HG03025 (cell line): ENCODE measurements at regions not wholly inside any gene's neighbourhood (a gene's known extent, or its start where the extent isn't known, plus 50 kb on each side); places are given as distances from the start of the nearest gene placed in this dataset.

Experiments used
- ATAC-seq: cut with Tn5 transposase; IDR thresholded peaks from one replicate; pipeline ENCODE4 v1.9.1; 2021; ENCODE audit warnings: mild to moderate bottlenecking, moderate library complexity; ENCODE audit not compliant: unreplicated experiment, low FRiP score

- ATAC-seq = no peak
These were observed 225.1 kb downstream of the IDS start for GRCh38 chrX:149280011-149280410.

- ATAC-seq = no peak
These were observed 229.3 kb downstream of the IDS start for GRCh38 chrX:149275836-149276235.

GRCh38 chrX:149274516-149275105 lies 230.5 kb downstream of the IDS start:
- ATAC-seq = no peak

- no peak for ATAC-seq
These were observed 232.2 kb downstream of the IDS start for GRCh38 chrX:149272690-149273463.

DNA sequence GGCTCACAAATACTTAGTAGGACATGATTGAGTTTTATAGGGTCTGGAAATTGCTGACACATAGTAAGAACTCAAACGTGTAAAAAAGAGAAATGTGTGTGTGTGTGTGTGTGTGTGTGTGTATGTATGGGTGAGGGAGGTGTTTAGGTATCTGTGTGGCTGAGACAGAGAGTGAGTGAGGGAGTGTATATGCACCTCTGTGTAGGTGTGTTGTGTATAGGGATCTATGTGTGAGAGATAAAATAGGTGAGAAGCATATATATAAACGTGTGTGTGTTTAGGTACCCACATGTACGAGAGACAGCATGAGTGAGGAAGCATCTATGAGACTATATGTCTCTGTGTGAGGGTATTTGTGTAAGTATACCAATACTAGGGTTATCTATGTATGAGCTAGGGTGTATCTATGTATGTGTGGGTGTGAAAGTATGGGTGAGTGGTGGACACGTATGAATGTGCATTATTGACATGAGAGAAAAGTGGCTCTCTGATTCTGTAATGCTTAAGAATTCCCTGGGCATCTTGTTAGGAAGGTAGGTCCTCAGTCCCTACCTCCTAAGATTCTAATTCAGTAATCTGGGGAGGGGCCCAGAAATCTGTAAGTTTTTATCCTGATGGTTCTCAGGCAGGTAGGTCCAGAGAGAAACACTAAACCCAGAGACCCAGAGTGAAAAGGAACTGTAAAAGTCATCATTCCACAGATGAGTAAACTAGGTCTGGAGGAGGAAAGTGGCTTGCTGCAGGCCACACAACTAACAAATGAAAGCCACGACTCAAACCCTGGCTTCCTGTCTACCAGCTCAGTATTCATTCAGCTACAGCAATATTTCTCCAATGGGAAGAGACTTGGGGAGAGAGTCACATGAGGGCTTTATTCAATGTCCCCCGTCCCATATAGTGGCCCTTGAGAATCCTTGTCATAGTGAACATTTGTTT lies 237.0 kb downstream of the IDS start:
- ATAC-seq = no peak

DNA sequence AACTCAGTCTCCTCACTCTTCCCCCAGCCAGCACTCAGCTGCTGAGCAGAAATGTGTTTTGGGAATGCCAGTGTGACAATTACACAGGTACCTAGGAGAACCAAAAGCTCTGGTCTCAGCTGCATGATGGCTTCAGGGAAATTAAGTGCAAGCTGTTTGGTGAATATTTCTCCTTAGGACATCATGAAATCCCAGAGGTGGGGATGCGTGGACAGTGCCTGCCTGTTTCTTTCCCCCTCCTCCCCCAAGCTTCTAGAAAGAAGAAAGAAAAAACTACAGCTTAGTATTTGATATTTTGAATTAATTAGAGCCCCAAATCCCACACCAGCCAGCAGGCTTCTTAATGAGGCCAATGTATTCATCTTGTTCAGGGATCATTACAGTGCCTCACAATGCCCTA lies 243.0 kb downstream of the IDS start:
- ATAC-seq = no peak

DNA sequence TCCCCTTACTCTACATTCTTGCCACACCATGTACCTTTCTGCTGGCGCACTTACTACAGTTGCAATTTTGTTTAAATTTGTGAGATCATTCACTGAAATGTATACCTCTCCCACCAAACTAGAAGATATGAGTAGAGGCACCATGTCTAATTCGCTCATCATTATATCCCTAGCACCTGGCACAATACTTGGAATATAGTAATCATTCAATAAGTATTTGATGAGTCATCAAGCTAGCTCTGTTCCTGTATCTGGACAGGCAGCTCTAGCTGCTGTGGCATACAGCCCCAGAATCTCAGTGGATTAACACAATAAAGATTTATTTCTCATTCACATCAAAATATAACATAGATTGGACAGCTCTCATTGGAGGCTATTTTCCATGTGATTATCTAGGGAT lies 245.9 kb downstream of the IDS start:
- ATAC-seq = no peak

DNA sequence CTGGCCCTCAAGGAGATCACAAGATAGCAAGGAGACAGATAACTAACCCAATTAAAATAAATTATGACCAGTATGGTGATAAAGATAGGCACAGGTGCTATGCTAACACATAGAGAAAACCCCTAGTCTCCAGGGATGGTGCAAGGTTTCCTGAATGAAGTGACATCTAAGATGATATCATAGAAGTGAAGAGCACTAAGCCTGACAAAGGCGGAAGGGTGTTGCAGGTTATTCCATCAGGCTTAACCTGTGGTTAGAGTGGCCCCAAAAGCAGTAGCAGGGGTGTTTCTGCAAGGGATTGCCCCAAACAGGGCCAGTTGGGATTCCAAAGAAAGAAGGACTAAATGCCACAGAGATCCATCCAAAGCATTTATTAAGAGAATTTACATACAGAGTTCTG lies 249.2 kb downstream of the IDS start:
- ATAC-seq = no peak

DNA sequence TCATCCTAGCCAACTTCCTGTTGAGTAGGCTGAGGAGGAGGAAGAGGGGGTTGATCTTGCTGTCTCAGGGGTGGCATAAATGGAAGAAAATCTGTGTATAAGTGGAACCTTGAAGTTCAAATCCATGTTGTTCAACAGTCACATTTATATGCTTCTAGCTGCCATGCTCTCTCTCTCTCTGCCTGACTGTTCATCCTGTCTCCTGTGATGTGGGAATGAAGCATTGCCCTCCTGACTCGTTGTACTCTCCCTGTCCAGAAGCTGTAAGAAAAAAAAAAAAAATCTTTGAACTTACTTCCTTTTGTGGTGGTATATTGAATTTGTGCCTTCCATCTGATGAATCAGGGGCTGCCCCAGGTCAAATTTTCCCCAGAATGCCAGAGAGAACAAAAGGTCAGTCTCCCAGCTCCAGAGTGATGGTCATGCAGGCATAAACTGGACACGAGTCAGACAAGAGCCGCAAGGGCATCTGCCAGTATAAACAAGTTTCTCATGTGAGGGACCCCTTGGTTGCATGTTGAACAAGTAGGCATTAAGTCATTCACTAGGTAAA lies 257.0 kb downstream of the IDS start:
- no peak for ATAC-seq

DNA sequence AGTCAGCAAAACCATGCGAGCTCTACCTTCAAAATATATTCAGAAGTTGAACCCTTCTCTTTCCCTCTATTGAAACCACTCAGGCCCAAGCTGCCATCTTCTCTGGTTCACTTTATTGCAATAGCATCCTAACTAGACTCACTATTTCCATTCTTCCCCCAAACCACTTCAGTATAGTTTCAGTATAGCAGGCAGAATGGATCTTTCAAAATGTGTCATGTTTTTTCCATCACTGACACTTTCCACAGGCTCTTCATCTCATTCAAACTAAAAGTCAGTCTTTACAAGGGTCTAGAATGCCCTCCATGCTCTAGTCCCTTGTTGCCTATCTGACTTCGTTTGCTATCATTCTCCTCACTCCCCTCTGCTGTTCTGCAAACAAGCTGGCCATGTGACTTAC lies 274.4 kb downstream of the IDS start:
- no peak for ATAC-seq

DNA sequence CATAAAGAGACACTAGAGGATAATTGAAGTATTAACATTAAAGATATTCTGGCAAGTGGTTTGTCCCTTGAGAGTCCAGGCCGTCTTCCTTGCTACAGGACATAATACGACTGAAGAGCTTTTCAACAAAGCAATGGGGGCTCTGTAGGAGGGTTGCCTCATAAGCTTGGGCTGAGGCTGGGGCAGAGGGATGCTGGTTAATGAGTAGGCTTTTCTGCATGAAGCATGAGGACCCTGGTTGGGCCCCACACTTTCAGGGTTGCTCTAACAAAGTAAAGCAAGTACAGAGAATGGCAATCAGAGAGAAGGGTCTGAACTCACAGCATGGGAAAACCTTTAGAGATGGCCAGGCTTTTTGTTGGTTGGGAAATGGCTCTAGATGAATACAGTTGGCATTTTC lies 281.3 kb downstream of the IDS start:
- no peak for ATAC-seq

DNA sequence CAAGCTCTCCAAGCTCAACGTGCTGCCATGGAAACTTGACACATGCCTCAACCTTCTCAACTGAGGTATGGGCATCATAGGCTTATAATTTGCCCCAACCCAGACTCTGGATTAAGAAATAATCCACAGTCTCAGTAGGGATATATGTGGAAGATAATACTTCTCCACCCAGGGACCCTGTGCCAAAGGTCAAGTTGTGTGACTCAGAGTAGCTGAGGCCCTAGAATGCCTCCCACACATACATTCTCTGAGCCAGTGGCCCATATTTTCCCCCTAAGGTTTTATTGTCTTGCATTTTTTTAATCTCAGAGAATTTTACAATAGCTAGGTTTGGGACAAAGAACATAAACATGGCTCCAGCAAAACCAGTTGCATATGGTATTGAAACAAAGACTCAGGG lies 283.1 kb downstream of the IDS start:
- no peak for ATAC-seq

DNA sequence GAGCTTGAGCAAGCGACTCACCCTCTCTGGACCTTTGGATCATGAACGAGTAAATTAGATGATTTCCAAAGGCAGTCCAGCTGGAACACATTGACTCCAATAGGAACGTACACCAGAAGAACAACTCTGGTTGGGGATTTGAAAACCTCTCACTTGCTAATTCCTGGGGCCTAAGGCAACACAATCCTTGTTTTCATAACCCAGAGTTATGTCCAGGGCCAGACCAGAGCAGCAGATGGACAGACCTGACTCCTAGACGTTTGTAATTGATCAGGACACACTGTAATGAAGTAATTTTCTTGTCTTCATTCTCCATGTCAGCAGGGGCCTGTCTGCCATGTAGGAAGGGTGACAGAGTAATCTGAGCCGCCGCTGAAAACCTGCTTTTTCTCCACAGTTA lies 283.9 kb downstream of the IDS start:
- no peak for ATAC-seq

DNA sequence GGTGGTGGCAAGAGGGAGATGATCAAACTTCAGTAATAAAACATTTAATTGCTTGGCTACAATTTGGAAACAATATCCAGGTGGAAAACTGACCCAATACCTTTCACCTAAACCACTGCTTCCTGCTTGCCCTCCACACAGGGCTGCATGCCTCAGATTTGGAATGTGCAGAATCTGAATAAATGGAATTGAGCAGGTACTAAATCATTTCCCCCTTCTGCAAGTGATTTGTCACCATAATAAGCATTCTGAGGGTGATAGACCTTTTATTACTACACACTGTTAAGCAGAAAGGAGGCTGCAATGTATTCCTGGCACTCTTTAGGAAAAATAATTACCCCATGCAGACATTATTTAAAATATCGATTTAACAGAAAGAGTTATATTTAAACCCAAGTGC lies 291.8 kb downstream of the IDS start:
- no peak for ATAC-seq

- no peak for ATAC-seq
These were observed 296.8 kb downstream of the IDS start for GRCh38 chrX:149208307-149208706.

- no peak for ATAC-seq
These were observed 297.6 kb downstream of the IDS start for GRCh38 chrX:149207518-149207917.

- peak; percentile 53 for ATAC-seq
These were observed 299.2 kb downstream of the IDS start for GRCh38 chrX:149205937-149206336.

GRCh38 chrX:149205081-149205480 lies 300.0 kb downstream of the IDS start:
- ATAC-seq = no peak

DNA sequence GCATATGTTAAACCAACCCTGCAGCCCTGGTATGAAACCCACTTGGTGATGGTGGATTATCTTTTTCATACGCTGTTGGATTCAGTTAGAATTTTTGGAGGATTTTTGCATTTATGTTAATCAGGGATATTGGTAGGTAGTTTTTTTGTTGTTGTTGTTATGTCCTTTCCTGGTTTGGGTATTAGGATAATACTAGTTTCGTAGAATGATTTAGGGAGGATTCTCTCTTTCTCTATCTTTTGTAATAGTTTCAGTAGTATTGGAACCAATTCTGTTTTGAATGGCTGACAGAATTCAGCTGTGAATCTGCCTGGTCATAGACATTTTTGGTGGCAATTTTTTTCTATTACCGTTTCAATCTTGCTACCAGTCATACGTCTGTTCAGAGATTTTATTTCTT lies 305.4 kb downstream of the IDS start:
- no peak for ATAC-seq

GRCh38 chrX:149198980-149199732 lies 305.9 kb downstream of the IDS start:
- ATAC-seq = no peak
